AG09319 (cell line): ENCODE measurements at regions not wholly inside any gene's neighbourhood (a gene's known extent, or its start where the extent isn't known, plus 50 kb on each side); places are given as distances from the start of the nearest gene placed in this dataset.

Experiments
- DNase-seq: peaks from one replicate; pipeline ENCODE4 v3.0.0-alpha.2; 2010; ENCODE audit warnings: low read depth; ENCODE audit errors: extremely low read depth
- TF ChIP-seq, protein P1 (sequence below): IDR thresholded peaks from 2 replicates; pipeline ENCODE4 v1.5.1; 2011; ENCODE audit warnings: low read depth, mild to moderate bottlenecking, inconsistent platforms, low read length, moderate library complexity

DNA sequence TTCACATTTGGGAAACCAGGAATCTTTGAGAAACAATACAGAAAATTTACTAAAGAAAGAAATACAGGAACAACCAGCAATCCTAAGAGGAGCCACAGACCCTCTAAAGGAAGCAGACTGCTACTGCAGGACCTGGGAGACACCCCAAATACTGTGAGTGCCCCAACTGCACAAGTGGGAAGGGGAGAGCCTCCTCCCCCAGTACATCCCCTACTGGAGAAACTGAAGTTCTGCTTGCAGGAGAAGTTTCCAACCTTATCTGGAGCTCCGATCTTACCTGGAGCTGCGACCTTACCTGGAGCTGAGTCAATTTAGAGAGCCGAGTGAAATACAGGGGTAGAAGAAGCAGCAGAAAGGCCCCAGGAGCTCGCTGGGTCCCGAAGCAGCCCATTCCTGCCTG lies 236.4 kb upstream of the SPRY2 start:
- no peak for DNase-seq
- TF ChIP-seq, protein P1, sequence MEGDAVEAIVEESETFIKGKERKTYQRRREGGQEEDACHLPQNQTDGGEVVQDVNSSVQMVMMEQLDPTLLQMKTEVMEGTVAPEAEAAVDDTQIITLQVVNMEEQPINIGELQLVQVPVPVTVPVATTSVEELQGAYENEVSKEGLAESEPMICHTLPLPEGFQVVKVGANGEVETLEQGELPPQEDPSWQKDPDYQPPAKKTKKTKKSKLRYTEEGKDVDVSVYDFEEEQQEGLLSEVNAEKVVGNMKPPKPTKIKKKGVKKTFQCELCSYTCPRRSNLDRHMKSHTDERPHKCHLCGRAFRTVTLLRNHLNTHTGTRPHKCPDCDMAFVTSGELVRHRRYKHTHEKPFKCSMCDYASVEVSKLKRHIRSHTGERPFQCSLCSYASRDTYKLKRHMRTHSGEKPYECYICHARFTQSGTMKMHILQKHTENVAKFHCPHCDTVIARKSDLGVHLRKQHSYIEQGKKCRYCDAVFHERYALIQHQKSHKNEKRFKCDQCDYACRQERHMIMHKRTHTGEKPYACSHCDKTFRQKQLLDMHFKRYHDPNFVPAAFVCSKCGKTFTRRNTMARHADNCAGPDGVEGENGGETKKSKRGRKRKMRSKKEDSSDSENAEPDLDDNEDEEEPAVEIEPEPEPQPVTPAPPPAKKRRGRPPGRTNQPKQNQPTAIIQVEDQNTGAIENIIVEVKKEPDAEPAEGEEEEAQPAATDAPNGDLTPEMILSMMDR = no peak

DNA sequence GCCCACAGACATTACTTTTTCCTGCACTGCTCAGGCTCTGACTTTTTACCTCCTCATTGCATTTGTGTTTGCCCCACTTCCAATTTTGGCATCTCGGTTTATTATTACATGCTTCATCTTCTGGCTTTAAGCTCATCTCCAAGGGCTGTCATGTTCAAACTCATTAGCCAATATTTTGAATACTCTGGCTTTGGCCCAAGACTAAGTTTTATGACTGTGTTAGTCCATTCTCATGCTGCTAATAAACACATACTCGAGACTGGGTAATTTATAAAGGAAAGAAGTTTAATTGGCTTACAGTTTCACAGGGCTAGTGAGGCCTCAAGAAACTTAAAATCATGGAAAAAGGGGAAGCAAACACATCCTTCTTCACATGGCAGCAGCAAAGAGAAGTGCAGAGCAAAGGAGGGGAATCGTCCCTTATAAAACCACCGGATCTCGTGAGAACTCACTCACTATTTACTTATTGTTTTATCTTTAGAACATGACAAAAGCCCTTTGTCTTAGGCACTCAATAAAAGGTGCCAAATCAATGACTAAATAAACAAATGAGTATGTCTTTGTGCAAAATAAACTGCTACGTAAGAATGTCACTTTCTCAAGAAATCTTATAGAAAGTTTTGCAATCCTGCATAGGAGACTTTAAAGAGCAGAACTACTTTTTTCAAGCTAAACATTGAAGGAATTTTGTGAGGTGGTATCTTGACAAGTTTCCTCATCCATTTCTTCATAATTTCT lies 233.4 kb upstream of the SPRY2 start:
- TF ChIP-seq, protein P1 = no peak
- DNase-seq = no peak

DNA sequence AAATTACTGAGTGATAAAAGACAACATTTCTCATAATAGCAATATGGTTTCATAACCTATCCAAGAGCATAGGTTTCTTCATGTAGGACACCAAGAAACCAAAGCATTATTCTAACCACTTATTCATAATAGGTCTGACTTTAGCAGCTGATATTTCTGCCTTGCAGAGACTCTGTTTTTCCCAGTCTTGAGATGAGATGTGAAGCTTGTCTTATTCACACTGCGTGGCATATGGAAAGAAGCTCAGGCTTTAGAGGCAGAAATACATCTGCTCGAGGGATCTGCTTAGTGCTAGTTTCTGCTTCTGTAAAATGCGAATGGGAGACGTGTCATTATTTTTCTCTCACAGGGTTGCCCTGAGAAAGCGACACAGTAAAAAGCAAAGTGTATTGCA lies 232.0 kb upstream of the SPRY2 start:
- TF ChIP-seq, protein P1 = no peak
- DNase-seq = no peak

DNA sequence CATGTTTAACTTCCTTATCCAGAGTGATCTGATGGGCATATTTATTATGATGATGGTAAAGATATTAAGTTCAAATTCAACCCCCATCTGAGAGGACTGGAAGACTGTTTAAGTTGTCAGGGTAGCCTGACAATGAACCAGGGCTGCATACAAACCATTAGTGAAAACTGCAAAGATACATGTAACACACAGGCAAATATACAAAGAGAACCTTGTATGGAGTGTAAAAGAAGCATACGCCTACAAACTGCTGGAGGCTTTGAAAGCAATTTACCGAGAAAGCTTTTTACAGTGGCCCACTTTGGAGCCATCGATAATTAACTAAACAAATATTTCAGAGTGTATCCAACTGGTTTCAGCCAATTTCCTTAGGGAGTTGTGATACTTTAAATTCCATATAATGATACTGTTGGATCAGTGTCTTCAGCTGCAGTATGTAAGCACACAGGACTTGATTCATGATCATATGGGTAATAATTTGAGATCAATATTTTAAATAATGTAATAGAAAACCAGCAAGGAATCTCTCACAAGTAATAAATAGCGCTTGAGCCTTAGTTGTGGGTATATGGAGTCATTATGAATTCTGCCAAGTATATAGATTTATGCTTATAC lies 231.5 kb upstream of the SPRY2 start:
- no peak for DNase-seq
- TF ChIP-seq, protein P1 = no peak

DNA sequence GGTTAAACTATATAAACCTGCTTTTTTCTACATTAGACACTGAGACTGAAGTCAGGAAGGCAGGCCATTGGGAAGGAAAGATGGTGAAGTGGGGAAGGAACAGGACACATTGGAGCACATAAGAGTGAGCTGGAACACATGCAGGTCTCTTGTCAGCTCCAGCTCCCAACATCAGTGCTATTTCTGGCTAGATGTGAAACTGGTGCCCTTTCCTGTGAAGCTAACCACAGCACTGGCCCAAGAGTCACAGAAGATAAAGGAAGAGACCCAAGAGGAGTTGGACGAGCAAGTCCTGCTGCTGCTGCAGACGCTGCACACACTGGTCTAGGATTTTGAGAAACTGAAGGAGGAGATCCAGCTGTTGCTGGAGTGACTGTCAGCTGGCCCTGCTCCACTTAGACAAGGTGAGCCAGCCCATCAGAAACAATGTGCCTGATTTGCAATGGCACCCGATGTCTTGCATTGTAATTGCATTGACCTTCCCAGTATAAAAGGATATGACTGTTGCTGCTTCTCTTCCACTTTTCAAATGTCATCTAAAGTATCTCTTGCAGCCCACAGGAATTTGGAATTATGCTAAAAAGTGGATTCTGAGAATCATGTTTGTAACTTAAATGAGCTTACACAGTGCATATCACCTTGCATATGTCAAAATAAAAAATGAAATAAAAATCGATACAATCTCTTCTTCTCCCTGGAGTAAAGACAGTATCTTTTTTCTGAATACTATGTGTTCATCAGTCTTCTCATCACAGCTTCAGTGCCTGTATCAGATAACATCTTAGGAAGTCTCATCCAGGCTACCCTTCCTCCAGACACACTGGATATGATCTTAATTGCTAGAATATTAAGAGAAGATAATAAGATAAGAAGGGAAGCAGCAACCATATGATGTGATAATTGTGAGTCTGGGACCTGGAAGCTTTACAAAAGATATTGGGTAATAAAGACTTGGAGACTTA lies 230.7 kb upstream of the SPRY2 start:
- TF ChIP-seq, protein P1 = no peak
- DNase-seq = no peak

DNA sequence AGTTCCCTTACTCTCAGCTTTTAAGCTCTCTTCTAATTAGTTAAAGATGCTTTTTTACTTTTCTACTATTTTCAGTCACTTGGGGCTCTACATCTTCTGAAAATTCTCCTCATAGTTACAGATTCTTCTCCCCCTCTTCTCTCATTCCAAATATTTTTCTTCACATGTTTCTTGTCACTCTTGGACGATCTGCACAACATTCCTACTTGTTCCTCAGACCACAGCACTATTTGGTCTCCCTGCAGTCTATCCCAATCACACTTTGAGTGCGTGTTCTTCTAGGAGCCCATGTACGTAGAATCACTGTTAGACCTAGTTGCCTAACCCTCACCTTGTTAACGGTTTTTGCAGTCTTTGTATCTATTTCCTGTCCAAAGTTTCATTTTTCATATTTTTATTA lies 222.5 kb upstream of the SPRY2 start:
- no peak for DNase-seq
- TF ChIP-seq, protein P1 = no peak
